ENCODE measurements at regions not wholly inside any gene's neighbourhood (a gene's known extent, or its start where the extent isn't known, plus 50 kb on each side); places are given as distances from the start of the nearest gene placed in this dataset.

DNA sequence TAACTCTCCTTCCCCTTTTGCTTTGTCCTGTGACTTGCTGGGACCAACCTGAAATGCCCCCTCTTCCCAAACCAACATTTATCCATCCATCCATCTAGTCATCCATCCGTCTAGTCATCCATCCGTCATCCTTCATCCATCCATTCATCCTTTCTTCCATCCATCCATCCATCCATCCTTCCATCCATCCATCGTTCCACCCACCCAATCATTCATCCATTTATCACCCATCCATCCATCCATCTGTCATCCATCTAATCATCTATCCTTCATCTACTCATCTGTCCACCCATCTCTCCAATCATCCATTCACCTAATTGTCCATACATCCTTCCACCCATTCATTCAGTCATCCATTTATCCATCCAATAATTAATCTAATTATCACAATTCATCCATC lies 92.7 kb downstream of the EDN3 start:
- Histone ChIP-seq H3K27ac (ENCODE audit: low read depth in 2 of 2, low read length in 1 of 2) (no peak overlapping the region), H3K9ac (no peak overlapping the region), H3K4me2 (no peak overlapping the region), H3K9me2 (no peaks in the 10 kb centered on the region), H3K4me1 (ENCODE audit: control insufficient read depth in 1 of 2, insufficient read depth in 2 of 2, low read depth in 1 of 2, low read length in 1 of 2) (peaks cover 0 to 35% of the 10 kb centered on the region in 2 experiments; a peak in 1 of 4 replicates), H4K20me1 (ENCODE audit: insufficient read depth) (no peaks in the 10 kb centered on the region), H3K9me3 (no peaks in the 10 kb centered on the region), H3K36me3 (replicated peaks in 1 of 2; ENCODE audit: control insufficient read depth in 1 of 2, insufficient read depth in 2 of 2, low read length in 1 of 2) (no peaks in the 10 kb centered on the region), H3F3A (replicated peaks; ENCODE audit: insufficient read depth) (no peaks in the 10 kb centered on the region), H3K79me2 (ENCODE audit: insufficient read depth) (no peaks in the 10 kb centered on the region), H3K27me3 (ENCODE audit: insufficient read depth) (no peaks in the 10 kb centered on the region), H3K4me3 (ENCODE audit: low read depth in 2 of 2, low read length in 1 of 2) (no peak overlapping the region), H2AFZ (ENCODE audit: low read depth) (no peak overlapping the region)
- TF ChIP-seq GATA2 (CRISPR knock-in tag; IDR thresholded peaks at IDR 0.05) (no peak), MEF2A (IDR thresholded peaks at IDR 0.05; ENCODE audit: borderline replicate concordance, low read depth) (no peak), GABPA (IDR thresholded peaks at IDR 0.05; ENCODE audit: low read depth) (no peak)
- TF ChIP-seq, protein P1, sequence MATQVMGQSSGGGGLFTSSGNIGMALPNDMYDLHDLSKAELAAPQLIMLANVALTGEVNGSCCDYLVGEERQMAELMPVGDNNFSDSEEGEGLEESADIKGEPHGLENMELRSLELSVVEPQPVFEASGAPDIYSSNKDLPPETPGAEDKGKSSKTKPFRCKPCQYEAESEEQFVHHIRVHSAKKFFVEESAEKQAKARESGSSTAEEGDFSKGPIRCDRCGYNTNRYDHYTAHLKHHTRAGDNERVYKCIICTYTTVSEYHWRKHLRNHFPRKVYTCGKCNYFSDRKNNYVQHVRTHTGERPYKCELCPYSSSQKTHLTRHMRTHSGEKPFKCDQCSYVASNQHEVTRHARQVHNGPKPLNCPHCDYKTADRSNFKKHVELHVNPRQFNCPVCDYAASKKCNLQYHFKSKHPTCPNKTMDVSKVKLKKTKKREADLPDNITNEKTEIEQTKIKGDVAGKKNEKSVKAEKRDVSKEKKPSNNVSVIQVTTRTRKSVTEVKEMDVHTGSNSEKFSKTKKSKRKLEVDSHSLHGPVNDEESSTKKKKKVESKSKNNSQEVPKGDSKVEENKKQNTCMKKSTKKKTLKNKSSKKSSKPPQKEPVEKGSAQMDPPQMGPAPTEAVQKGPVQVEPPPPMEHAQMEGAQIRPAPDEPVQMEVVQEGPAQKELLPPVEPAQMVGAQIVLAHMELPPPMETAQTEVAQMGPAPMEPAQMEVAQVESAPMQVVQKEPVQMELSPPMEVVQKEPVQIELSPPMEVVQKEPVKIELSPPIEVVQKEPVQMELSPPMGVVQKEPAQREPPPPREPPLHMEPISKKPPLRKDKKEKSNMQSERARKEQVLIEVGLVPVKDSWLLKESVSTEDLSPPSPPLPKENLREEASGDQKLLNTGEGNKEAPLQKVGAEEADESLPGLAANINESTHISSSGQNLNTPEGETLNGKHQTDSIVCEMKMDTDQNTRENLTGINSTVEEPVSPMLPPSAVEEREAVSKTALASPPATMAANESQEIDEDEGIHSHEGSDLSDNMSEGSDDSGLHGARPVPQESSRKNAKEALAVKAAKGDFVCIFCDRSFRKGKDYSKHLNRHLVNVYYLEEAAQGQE (IDR thresholded peaks at IDR 0.05; ENCODE audit: low read depth, low read length): no peak
- ChIA-PET CTCF (no interaction called here), POLR2A (no interaction called here)
- WGBS (ENCODE audit: low lambda C conversion rate): 60% methylated on average over 3 of the region's 3 CpGs
- DNase-seq: no peak

DNA sequence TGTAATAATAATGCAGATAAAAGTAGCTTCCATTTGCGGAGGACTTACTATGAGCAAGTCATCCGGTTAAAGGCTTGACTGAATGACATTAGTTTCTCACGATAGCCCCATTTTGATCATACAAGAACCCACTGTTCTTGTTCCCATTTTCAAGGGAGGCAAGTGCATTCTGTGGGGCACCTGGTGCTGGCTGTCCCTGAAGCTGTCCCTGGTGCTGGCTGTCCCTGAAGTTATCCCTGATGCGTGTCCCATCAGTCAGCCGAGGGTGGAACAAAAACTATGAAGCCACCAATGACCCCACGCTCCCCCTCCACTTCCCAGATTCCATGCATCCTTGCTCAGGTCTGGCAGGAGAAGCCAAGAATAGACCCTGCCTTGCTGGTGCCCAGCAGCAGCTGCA lies 95.3 kb downstream of the EDN3 start:
- Histone ChIP-seq H3K4me3 (ENCODE audit: low read depth in 2 of 2, low read length in 1 of 2) (no peak overlapping the region), H3K4me2 (no peak overlapping the region), H3K79me2 (ENCODE audit: insufficient read depth) (no peaks in the 10 kb centered on the region), H3F3A (replicated peaks; ENCODE audit: insufficient read depth) (no peaks in the 10 kb centered on the region), H3K4me1 (ENCODE audit: control insufficient read depth in 1 of 2, insufficient read depth in 2 of 2, low read depth in 1 of 2, low read length in 1 of 2) (peaks cover 0 to 36% of the 10 kb centered on the region in 2 experiments; a peak in 1 of 4 replicates), H3K9me3 (no peaks in the 10 kb centered on the region), H3K9me2 (no peaks in the 10 kb centered on the region), H3K27me3 (ENCODE audit: insufficient read depth) (no peaks in the 10 kb centered on the region), H3K9ac (no peak overlapping the region), H4K20me1 (ENCODE audit: insufficient read depth) (no peaks in the 10 kb centered on the region), H2AFZ (ENCODE audit: low read depth) (no peak overlapping the region), H3K27ac (ENCODE audit: low read depth in 2 of 2, low read length in 1 of 2) (no peak overlapping the region), H3K36me3 (replicated peaks in 1 of 2; ENCODE audit: control insufficient read depth in 1 of 2, insufficient read depth in 2 of 2, low read length in 1 of 2) (no peaks in the 10 kb centered on the region)
- POLR2A ChIA-PET: no interaction called here
- CTCF ChIA-PET: interaction anchor here (0.5 to 2.7 kb wide), 6 partner anchors 8 to 745 kb away, joined by 3 to 16 read pairs (median 4); partner anchors contain the start of gene STX16
- 73% methylated on average over 6 of the region's 6 CpGs for WGBS (ENCODE audit: low lambda C conversion rate)
- no peak for DNase-seq
- TF ChIP-seq, protein P2, sequence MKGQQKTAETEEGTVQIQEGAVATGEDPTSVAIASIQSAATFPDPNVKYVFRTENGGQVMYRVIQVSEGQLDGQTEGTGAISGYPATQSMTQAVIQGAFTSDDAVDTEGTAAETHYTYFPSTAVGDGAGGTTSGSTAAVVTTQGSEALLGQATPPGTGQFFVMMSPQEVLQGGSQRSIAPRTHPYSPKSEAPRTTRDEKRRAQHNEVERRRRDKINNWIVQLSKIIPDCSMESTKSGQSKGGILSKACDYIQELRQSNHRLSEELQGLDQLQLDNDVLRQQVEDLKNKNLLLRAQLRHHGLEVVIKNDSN (IDR thresholded peaks at IDR 0.05; ENCODE audit: borderline replicate concordance, low read depth): no peak
- TF ChIP-seq, protein P3, sequence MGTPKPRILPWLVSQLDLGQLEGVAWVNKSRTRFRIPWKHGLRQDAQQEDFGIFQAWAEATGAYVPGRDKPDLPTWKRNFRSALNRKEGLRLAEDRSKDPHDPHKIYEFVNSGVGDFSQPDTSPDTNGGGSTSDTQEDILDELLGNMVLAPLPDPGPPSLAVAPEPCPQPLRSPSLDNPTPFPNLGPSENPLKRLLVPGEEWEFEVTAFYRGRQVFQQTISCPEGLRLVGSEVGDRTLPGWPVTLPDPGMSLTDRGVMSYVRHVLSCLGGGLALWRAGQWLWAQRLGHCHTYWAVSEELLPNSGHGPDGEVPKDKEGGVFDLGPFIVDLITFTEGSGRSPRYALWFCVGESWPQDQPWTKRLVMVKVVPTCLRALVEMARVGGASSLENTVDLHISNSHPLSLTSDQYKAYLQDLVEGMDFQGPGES (IDR thresholded peaks at IDR 0.05; ENCODE audit: low read depth, low read length): no peak
- TF ChIP-seq RXRA (IDR thresholded peaks at IDR 0.05; ENCODE audit: borderline replicate concordance, low read depth) (no peak), TAF1 (IDR thresholded peaks at IDR 0.05; ENCODE audit: borderline replicate concordance, low read depth, low read length) (no peak), NRF1 (IDR thresholded peaks at IDR 0.05; ENCODE audit: low read depth, low read length) (no peak), FOSL2 (IDR thresholded peaks at IDR 0.05; ENCODE audit: borderline replicate concordance, low read depth) (no peak), EZH2phosphoT487 (IDR thresholded peaks at IDR 0.05; ENCODE audit: borderline replicate concordance, low read depth) (no peak), JUND (IDR thresholded peaks at IDR 0.05) (no peak), FOXJ3 (CRISPR knock-in tag; IDR thresholded peaks at IDR 0.05) (no peak)
- TF ChIP-seq, protein P4, sequence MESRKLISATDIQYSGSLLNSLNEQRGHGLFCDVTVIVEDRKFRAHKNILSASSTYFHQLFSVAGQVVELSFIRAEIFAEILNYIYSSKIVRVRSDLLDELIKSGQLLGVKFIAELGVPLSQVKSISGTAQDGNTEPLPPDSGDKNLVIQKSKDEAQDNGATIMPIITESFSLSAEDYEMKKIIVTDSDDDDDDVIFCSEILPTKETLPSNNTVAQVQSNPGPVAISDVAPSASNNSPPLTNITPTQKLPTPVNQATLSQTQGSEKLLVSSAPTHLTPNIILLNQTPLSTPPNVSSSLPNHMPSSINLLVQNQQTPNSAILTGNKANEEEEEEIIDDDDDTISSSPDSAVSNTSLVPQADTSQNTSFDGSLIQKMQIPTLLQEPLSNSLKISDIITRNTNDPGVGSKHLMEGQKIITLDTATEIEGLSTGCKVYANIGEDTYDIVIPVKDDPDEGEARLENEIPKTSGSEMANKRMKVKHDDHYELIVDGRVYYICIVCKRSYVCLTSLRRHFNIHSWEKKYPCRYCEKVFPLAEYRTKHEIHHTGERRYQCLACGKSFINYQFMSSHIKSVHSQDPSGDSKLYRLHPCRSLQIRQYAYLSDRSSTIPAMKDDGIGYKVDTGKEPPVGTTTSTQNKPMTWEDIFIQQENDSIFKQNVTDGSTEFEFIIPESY (IDR thresholded peaks at IDR 0.05; ENCODE audit: borderline replicate concordance, low read depth): no peak
- TF ChIP-seq, protein P5, sequence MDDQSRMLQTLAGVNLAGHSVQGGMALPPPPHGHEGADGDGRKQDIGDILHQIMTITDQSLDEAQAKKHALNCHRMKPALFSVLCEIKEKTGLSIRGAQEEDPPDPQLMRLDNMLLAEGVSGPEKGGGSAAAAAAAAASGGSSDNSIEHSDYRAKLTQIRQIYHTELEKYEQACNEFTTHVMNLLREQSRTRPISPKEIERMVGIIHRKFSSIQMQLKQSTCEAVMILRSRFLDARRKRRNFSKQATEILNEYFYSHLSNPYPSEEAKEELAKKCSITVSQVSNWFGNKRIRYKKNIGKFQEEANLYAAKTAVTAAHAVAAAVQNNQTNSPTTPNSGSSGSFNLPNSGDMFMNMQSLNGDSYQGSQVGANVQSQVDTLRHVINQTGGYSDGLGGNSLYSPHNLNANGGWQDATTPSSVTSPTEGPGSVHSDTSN (IDR thresholded peaks at IDR 0.05): no peak
